ENCODE measurements at regions not wholly inside any gene's neighbourhood (a gene's known extent, or its start where the extent isn't known, plus 50 kb on each side); places are given as distances from the start of the nearest gene placed in this dataset.

DNA sequence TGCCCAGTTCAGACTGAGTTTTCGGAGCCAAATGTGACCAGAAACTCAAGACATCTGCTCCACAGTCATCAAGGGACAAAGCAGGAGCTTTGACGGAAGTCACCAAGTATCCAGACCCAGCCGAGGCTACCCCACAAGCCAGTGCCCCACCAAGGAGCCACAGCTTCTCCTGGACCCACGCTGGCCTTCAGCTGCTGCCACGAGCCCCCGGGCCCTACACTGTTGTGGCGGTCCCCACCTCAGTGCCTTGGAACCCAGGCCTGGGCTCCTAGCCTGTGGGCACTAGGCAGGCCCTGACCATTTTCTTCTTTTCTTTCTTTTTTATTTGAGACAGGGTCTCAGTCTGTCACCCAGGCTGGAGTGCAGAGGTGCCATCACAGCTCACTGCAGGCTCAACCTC lies 82.1 kb upstream of the NKX1-1 start:
- TF ChIP-seq ZBED1 (IDR thresholded peaks at IDR 0.05) (no peak), PML (IDR thresholded peaks at IDR 0.05; ENCODE audit: low read length) (no peak), CREB5 (CRISPR knock-in tag; IDR thresholded peaks at IDR 0.05) (no peak), CTCF (IDR thresholded peaks at IDR 0.05 in 2 of 3, conservative IDR thresholded peaks at IDR 0.05 in 1 of 3; ENCODE audit: insufficient read depth in 2 of 3, low read depth in 1 of 3, low read length in 3 of 3) (no peak), HNRNPLL (IDR thresholded peaks at IDR 0.05; ENCODE audit: low read depth, low read length, poor library complexity, severe bottlenecking) (no peak), TSHZ1 (CRISPR knock-in tag; IDR thresholded peaks at IDR 0.05) (no peak), SREBF2 (CRISPR knock-in tag; IDR thresholded peaks at IDR 0.05) (no peak), POLR2AphosphoS5 (IDR thresholded peaks at IDR 0.05; ENCODE audit: control insufficient read depth, insufficient read depth, low read depth, low read length) (no peak), ZBTB26 (CRISPR knock-in tag; IDR thresholded peaks at IDR 0.05) (no peak), TFE3 (CRISPR knock-in tag; IDR thresholded peaks at IDR 0.05) (no peak)

All from K562 (cell line).